Skeletal muscle tissue (tissue), 3 donors: ENCODE measurements at regions not wholly inside any gene's neighbourhood (a gene's known extent, or its start where the extent isn't known, plus 50 kb on each side); places are given as distances from the start of the nearest gene placed in this dataset.

Source experiments
- H3K27ac ChIP-seq: one replicate; pipeline ENCODE4 v1.7.0; 2013; ENCODE audit warnings: mild to moderate bottlenecking, low read depth, low read length, inconsistent platforms
- H3K27me3 ChIP-seq, 3 donors: one replicate each; pipeline ENCODE4 v1.7.0; 2013; ENCODE audit warnings: low read length in 3 of 3; ENCODE audit not compliant: control insufficient read depth in 3 of 3, insufficient read depth in 3 of 3
- H3K36me3 ChIP-seq, 3 donors: one replicate each; pipeline ENCODE4 v1.7.0; 2013; ENCODE audit warnings: low read length in 3 of 3; ENCODE audit not compliant: control insufficient read depth in 3 of 3, insufficient read depth in 3 of 3
- H3K4me1 ChIP-seq, 3 donors: one replicate each; pipeline ENCODE4 v1.7.0; 2013; ENCODE audit warnings: low read length in 3 of 3, mild to moderate bottlenecking in 3 of 3; ENCODE audit not compliant: control insufficient read depth in 3 of 3, insufficient read depth in 3 of 3
- H3K4me3 ChIP-seq, 3 donors: one replicate each; pipeline ENCODE4 v1.7.0; 2013; ENCODE audit warnings: low read length in 3 of 3
- H3K9ac ChIP-seq, 3 donors: one replicate each; pipeline ENCODE4 v1.7.0; 2013; ENCODE audit warnings: low read length in 3 of 3, mild to moderate bottlenecking in 3 of 3, moderate library complexity in 2 of 3, low read depth in 1 of 3
- H3K9me3 ChIP-seq, 3 donors: one replicate each; pipeline ENCODE4 v1.7.0; 2013; ENCODE audit warnings: low read length in 3 of 3; ENCODE audit not compliant: control insufficient read depth in 3 of 3
- donor health status: Osteomylitis.

GRCh38 chr15:29468899-29469298 is 199.3 kb upstream of the NSMCE3 start:
- Histone ChIP-seq H3K9me3 (no peaks in the 10 kb centered on the region), H3K9ac (no peak overlapping the region), H3K4me1 (no peaks in the 10 kb centered on the region), H3K27ac (no peak overlapping the region), H3K27me3 (peaks cover 0 to 3% (median 0%) of the 10 kb centered on the region in 3 donors), H3K36me3 (no peaks in the 10 kb centered on the region), H3K4me3 (no peak overlapping the region)

GRCh38 chr15:29467091-29467490 is 197.5 kb upstream of the NSMCE3 start:
- H3K36me3 ChIP-seq = no peaks in the 10 kb centered on the region
- H3K27me3 ChIP-seq = peaks cover 0 to 3% (median 0%) of the 10 kb centered on the region in 3 donors
- no peak overlapping the region for H3K27ac ChIP-seq
- no peaks in the 10 kb centered on the region for H3K9me3 ChIP-seq
- H3K4me3 ChIP-seq = no peak overlapping the region
- no peak overlapping the region for H3K9ac ChIP-seq
- H3K4me1 ChIP-seq = no peaks in the 10 kb centered on the region

- H3K27me3 ChIP-seq = peaks cover 0 to 3% (median 0%) of the 10 kb centered on the region in 3 donors
- H3K36me3 ChIP-seq = no peaks in the 10 kb centered on the region
- no peak overlapping the region for H3K27ac ChIP-seq
- H3K4me1 ChIP-seq = no peaks in the 10 kb centered on the region
- H3K4me3 ChIP-seq = no peak overlapping the region
- no peak overlapping the region for H3K9ac ChIP-seq
- H3K9me3 ChIP-seq = no peaks in the 10 kb centered on the region
Measured at GRCh38 chr15:29466292-29466691, 196.7 kb upstream of the NSMCE3 start.

- Histone ChIP-seq H3K4me3 (no peak overlapping the region), H3K27ac (no peak overlapping the region), H3K9ac (no peak overlapping the region), H3K36me3 (no peaks in the 10 kb centered on the region), H3K4me1 (no peaks in the 10 kb centered on the region), H3K9me3 (no peaks in the 10 kb centered on the region), H3K27me3 (peaks cover 0 to 3% (median 0%) of the 10 kb centered on the region in 3 donors)
Measured at GRCh38 chr15:29465816-29466215, 196.2 kb upstream of the NSMCE3 start.

- no peaks in the 10 kb centered on the region for H3K36me3 ChIP-seq
- no peak overlapping the region for H3K27ac ChIP-seq
- H3K4me3 ChIP-seq = no peak overlapping the region
- H3K27me3 ChIP-seq = peaks cover 0 to 3% (median 0%) of the 10 kb centered on the region in 3 donors
- H3K4me1 ChIP-seq = no peaks in the 10 kb centered on the region
- no peak overlapping the region for H3K9ac ChIP-seq
- H3K9me3 ChIP-seq = no peaks in the 10 kb centered on the region
Measured at GRCh38 chr15:29465196-29465595, 195.6 kb upstream of the NSMCE3 start.

- Histone ChIP-seq H3K9me3 (no peaks in the 10 kb centered on the region), H3K9ac (no peak overlapping the region), H3K4me1 (no peaks in the 10 kb centered on the region), H3K4me3 (no peak overlapping the region), H3K27ac (no peak overlapping the region), H3K36me3 (no peaks in the 10 kb centered on the region), H3K27me3 (no peaks in the 10 kb centered on the region)
Measured at GRCh38 chr15:29461877-29462276, 192.3 kb upstream of the NSMCE3 start.

GRCh38 chr15:29458361-29458760 is 188.7 kb upstream of the NSMCE3 start:
- no peaks in the 10 kb centered on the region for H3K4me1 ChIP-seq
- H3K9ac ChIP-seq = no peak overlapping the region
- no peak overlapping the region for H3K27ac ChIP-seq
- H3K27me3 ChIP-seq = no peaks in the 10 kb centered on the region
- H3K9me3 ChIP-seq = no peaks in the 10 kb centered on the region
- no peak overlapping the region for H3K4me3 ChIP-seq
- no peaks in the 10 kb centered on the region for H3K36me3 ChIP-seq

GRCh38 chr15:29457729-29458128 is 188.1 kb upstream of the NSMCE3 start:
- no peak overlapping the region for H3K27ac ChIP-seq
- H3K9me3 ChIP-seq = no peaks in the 10 kb centered on the region
- H3K4me3 ChIP-seq = no peak overlapping the region
- no peaks in the 10 kb centered on the region for H3K4me1 ChIP-seq
- H3K27me3 ChIP-seq = no peaks in the 10 kb centered on the region
- no peak overlapping the region for H3K9ac ChIP-seq
- no peaks in the 10 kb centered on the region for H3K36me3 ChIP-seq

GRCh38 chr15:29456964-29457363 is 187.3 kb upstream of the NSMCE3 start:
- Histone ChIP-seq H3K9ac (no peak overlapping the region), H3K4me3 (no peak overlapping the region), H3K9me3 (no peaks in the 10 kb centered on the region), H3K36me3 (no peaks in the 10 kb centered on the region), H3K4me1 (no peaks in the 10 kb centered on the region), H3K27ac (no peak overlapping the region), H3K27me3 (no peaks in the 10 kb centered on the region)

- H3K4me1 ChIP-seq = no peaks in the 10 kb centered on the region
- no peak overlapping the region for H3K9ac ChIP-seq
- no peaks in the 10 kb centered on the region for H3K36me3 ChIP-seq
- no peaks in the 10 kb centered on the region for H3K9me3 ChIP-seq
- no peak overlapping the region for H3K27ac ChIP-seq
- H3K27me3 ChIP-seq = peaks cover 0 to 2% (median 0%) of the 10 kb centered on the region in 3 donors
- no peak overlapping the region for H3K4me3 ChIP-seq
Measured at GRCh38 chr15:29456255-29456654, 186.6 kb upstream of the NSMCE3 start.

GRCh38 chr15:29455530-29455929 is 185.9 kb upstream of the NSMCE3 start:
- Histone ChIP-seq H3K4me1 (no peaks in the 10 kb centered on the region), H3K36me3 (no peaks in the 10 kb centered on the region), H3K4me3 (no peak overlapping the region), H3K27ac (no peak overlapping the region), H3K27me3 (peaks cover 0 to 2% (median 0%) of the 10 kb centered on the region in 3 donors), H3K9ac (no peak overlapping the region), H3K9me3 (no peaks in the 10 kb centered on the region)
